T-helper 2 cell treated with Interferon-gamma antibody and Interleukin-4, amounts not matched to agents 5 μg/mL and 100 μg/mL, for 36 hours (primary cell): ENCODE measurements at regions not wholly inside any gene's neighbourhood (a gene's known extent, or its start where the extent isn't known, plus 50 kb on each side); places are given as distances from the start of the nearest gene placed in this dataset.

ENCODE experiments used
- DNase-seq: peaks from one replicate; pipeline ENCODE4 v3.0.0; 2021; ENCODE audit warnings: low spot score
- H3K27ac Mint-ChIP-seq: one replicate; pipeline ENCODE4 v1.8.0; 2021; ENCODE audit warnings: mild to moderate bottlenecking, mixed read lengths
- H3K27me3 Mint-ChIP-seq: one replicate; pipeline ENCODE4 v1.8.0; 2021; ENCODE audit warnings: low read depth, mixed read lengths
- H3K36me3 Mint-ChIP-seq: one replicate; pipeline ENCODE4 v1.8.0; 2021; ENCODE audit warnings: low read depth, mixed read lengths
- H3K4me1 Mint-ChIP-seq: one replicate; pipeline ENCODE4 v1.8.0; 2021; ENCODE audit warnings: low read depth, mixed read lengths
- H3K4me3 Mint-ChIP-seq: one replicate; pipeline ENCODE4 v1.8.0; 2022; ENCODE audit warnings: mild to moderate bottlenecking, moderate library complexity, mixed read lengths
- H3K9me3 Mint-ChIP-seq: one replicate; pipeline ENCODE4 v1.8.0; 2021; ENCODE audit warnings: mixed read lengths

DNA sequence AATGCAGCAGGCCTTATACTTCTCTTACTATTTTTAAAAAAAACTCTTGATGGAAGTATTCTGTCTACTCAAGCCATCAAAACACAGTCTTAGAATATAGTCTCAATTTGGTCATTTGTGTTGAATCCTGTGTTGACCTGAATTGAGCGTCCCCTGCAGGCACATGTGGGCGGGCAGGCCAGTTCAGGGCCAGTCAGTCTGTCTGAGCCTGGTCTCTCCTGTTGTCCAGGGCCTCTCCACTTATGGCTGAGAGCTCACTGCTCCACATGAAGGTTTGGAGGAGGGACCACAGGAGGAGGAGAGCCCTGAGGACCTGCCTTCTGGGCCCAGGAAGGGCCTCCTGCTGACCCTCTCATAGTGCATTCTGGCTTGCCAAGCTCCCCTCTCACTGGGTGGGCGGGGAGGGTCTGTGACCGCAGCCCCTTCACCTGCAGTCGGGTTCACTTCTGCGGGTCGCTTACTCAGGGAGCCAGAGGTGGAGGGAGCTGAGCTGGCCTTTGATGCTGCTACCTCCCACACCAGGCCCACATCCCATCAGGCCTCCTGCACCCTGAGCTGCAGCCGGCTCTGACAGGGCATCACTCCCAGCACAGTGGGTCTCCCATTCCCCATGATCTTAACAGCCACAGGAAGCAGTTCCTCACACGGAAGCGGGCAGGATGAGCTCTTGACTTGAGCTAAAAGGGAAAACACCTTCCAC lies 178.2 kb upstream of the S1PR3 start:
- Mint-ChIP-seq H3K36me3 (no peaks in the 10 kb centered on the region), H3K4me1 (no peaks in the 10 kb centered on the region), H3K27me3 (peaks cover 31% of the 10 kb centered on the region), H3K27ac (no peak overlapping the region), H3K4me3 (no peak overlapping the region), H3K9me3 (no peaks in the 10 kb centered on the region)
- no peak for DNase-seq

DNA sequence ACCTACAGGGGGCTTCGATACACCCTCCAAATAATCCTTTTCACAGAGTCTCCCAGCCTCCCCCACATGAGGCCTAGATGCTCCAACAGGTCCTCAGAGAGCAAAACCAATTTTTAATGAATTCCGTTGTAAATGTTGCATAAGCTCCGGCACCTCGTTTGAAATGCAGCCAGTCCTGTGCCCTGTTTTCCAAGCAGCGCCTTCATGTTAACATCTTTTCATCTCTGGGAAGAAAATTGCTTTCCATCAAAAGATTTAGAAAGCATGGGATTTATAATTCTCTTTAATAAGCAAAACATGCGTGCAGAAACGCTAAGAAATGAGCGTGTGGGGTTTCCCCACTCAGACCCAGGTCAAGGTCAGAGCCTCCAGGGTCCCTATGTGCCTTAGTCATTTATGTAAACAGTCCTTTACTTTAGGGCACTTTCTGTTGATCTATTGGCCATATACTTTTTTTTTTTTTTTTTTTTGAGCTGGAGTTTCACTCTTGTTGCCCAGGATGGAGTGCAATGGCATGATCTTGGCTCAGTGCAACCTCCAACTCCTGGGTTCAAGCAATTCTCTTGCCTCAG lies 177.5 kb upstream of the S1PR3 start:
- Mint-ChIP-seq H3K36me3 (no peaks in the 10 kb centered on the region), H3K4me3 (no peak overlapping the region), H3K4me1 (no peaks in the 10 kb centered on the region), H3K27ac (no peak overlapping the region), H3K27me3 (peaks cover 33% of the 10 kb centered on the region), H3K9me3 (no peaks in the 10 kb centered on the region)
- no peak for DNase-seq

DNA sequence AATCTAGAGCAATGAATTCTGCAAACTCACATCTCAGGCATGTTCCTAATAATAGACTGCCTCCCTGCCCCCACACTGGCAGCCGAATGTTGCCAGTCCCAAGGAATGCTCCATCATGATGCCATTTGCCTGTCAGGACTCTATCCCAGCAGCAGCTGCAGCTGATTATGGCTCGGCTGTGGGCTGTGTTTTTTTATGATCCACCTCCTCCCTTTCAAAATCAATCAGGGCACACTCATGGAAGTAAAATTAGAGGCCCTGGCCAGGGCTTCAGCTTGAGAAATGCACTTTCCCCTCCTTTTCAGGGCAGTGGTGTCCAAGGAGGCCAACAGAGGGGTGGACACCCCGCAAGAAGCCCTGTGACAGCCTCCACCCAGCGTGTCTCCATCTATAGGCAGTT lies 176.7 kb upstream of the S1PR3 start:
- Mint-ChIP-seq H3K27me3 (peaks cover 41% of the 10 kb centered on the region), H3K9me3 (no peaks in the 10 kb centered on the region), H3K4me3 (no peak overlapping the region), H3K36me3 (no peaks in the 10 kb centered on the region), H3K4me1 (no peaks in the 10 kb centered on the region), H3K27ac (no peak overlapping the region)
- DNase-seq: no peak

DNA sequence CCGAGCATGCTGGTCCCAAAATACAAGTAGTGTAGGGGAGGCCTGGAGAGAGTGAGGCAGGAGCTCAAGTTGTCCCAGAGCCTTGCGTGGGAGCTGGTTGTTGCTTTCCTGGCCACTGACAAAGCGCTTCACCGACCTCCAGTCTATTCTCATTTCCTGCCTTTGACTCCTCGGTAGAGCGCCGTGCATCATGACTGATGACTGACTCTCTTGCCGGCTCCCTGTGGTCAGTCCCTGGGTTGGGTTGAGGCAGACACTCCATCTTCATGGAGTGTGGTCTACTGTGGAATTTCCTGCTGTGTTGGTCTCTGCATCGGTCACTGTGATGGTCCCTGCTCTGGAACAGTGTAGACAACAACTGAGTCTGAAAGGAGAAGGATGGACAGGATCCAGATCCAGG lies 175.1 kb upstream of the S1PR3 start:
- Mint-ChIP-seq H3K27me3 (peaks cover 36% of the 10 kb centered on the region), H3K27ac (no peak overlapping the region), H3K9me3 (peaks cover 2% of the 10 kb centered on the region)

DNA sequence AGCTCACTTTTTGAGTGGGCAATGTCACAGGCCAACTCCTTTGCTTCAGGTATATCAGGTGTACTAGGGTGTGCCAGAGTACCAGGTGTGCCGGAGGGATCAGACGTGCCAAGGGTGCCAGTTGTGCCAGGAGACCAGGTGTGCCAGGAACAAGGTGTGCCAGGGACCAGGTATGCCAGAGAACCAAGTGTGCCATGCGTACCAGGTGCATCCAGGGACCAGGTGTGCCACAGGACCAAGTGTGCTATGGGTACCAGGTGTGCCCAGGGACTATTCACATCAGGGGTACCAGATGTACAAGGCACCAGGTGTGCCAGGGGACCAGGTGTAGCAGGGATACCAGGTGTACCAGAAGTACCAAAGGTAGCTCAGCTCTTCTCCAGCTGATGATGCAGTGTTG lies 174.7 kb upstream of the S1PR3 start:
- H3K4me3 Mint-ChIP-seq: no peak overlapping the region
- peaks cover 6% of the 10 kb centered on the region for H3K9me3 Mint-ChIP-seq
- H3K27ac Mint-ChIP-seq: no peak overlapping the region
- no peaks in the 10 kb centered on the region for H3K36me3 Mint-ChIP-seq
- peaks cover 35% of the 10 kb centered on the region for H3K27me3 Mint-ChIP-seq
- DNase-seq: no peak
- no peaks in the 10 kb centered on the region for H3K4me1 Mint-ChIP-seq

More for the DNA sequence above, 175.1 kb upstream of the S1PR3 start:
- Mint-ChIP-seq H3K4me3 (no peak overlapping the region), H3K36me3 (no peaks in the 10 kb centered on the region), H3K4me1 (no peaks in the 10 kb centered on the region)
- DNase-seq: no peak

DNA sequence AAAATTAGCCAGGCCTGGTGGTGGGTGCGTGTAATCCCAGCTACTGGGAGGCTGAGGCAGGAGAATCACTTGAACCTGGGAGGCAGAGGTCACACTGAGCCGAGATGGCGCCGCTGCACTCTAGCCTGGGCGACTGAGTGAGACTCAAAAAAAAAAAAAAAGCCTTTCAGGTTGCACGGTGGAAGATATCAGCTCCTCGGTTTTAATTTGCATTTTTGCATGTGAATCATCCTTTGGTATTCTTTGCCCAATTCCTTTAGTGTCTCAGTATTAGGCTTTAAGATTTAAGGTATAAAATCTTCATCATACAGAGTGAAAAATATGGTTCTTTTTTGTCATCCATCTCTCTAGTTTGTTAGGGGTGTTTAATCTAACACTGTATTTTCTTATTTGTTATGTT lies 173.6 kb upstream of the S1PR3 start:
- Mint-ChIP-seq H3K4me3 (no peak overlapping the region), H3K27me3 (peaks cover 31% of the 10 kb centered on the region)

DNA sequence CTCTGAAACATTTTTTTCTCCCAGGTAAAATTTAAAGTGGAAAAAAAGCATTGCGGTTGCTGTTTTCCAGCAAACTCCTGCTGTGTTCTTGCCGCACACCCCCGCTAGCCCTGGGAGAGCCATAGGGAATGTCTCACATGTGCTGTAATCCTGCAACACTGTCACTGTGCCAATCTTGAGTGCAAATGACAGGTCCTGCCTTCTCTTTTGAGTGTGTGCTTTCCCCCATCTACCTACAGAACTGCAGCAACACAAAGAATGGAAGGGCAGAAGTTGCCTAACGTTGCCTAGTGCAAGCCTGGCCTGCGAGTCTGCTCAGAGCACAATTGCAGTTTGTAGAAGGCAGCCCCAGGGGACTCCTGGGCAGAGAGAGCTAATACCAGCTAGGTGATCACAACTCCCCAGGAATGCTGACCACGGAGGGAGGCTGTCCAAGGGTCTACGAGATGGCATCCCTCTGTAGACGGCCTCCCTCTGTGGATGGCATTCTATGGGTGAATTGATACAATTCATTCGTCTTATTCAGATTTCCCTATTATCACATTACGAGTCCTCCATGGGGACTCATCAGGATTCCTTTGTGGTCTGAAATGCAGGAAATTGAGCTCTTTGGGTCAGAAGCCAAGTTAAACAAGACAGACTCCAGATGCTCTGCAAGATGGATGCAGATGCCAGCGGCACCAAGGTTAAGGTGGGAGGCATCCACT lies 172.6 kb upstream of the S1PR3 start:
- Mint-ChIP-seq H3K27me3 (peaks cover 35% of the 10 kb centered on the region), H3K4me1 (no peaks in the 10 kb centered on the region), H3K4me3 (no peak overlapping the region), H3K27ac (no peak overlapping the region), H3K36me3 (no peaks in the 10 kb centered on the region), H3K9me3 (peaks cover 7% of the 10 kb centered on the region)
- DNase-seq: no peak

More for the DNA sequence above, 173.6 kb upstream of the S1PR3 start:
- H3K9me3 Mint-ChIP-seq: peaks cover 7% of the 10 kb centered on the region
- no peaks in the 10 kb centered on the region for H3K4me1 Mint-ChIP-seq
- DNase-seq: no peak
- H3K27ac Mint-ChIP-seq: no peak overlapping the region
- H3K36me3 Mint-ChIP-seq: no peaks in the 10 kb centered on the region

DNA sequence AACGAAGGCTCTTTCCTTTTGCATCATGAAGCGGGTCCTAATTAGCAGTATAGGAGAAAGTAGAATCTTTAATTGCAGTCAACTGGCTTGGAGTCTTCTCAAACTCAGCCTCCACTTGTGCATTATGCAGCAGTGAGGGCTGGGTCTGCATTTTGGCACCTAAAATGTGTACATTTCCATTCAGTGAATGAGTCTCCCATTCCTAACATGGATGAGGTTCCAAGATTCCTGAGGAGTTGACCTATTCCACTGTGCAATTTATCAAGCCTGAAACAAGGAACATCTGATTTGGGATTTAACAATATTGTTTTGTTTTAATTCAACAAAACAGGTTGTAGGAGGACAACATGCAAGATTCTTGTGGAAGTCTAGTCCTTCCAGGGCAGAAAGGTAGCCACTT lies 171.8 kb upstream of the S1PR3 start:
- peaks cover 39% of the 10 kb centered on the region for H3K27me3 Mint-ChIP-seq

DNA sequence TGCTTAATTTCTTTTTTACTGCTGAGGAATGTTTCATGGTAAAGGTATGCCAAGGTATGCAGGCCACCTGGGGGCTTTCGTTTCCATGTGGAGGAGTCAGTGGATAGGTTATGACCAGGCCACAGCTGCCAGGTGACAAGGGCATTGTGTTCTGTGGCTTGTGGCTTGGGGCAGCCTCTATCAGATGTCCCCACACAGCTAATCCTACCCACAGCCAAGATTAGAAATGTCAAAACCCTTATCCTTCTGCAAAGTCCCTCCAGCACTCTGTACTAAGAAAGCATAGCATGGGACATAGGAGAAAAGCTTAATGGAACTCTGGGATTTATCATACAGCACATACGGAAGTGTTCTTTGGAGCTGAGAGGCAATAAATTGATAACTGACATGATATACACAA lies 171.2 kb upstream of the S1PR3 start:
- Mint-ChIP-seq H3K4me3 (no peak overlapping the region), H3K4me1 (no peaks in the 10 kb centered on the region), H3K36me3 (no peaks in the 10 kb centered on the region), H3K27me3 (peaks cover 42% of the 10 kb centered on the region), H3K9me3 (peaks cover 7% of the 10 kb centered on the region), H3K27ac (no peak overlapping the region)
- DNase-seq: no peak

More for the DNA sequence above, 171.8 kb upstream of the S1PR3 start:
- H3K4me3 Mint-ChIP-seq: no peak overlapping the region
- peaks cover 7% of the 10 kb centered on the region for H3K9me3 Mint-ChIP-seq
- H3K27ac Mint-ChIP-seq: no peak overlapping the region
- no peaks in the 10 kb centered on the region for H3K36me3 Mint-ChIP-seq
- DNase-seq: no peak
- H3K4me1 Mint-ChIP-seq: no peaks in the 10 kb centered on the region

DNA sequence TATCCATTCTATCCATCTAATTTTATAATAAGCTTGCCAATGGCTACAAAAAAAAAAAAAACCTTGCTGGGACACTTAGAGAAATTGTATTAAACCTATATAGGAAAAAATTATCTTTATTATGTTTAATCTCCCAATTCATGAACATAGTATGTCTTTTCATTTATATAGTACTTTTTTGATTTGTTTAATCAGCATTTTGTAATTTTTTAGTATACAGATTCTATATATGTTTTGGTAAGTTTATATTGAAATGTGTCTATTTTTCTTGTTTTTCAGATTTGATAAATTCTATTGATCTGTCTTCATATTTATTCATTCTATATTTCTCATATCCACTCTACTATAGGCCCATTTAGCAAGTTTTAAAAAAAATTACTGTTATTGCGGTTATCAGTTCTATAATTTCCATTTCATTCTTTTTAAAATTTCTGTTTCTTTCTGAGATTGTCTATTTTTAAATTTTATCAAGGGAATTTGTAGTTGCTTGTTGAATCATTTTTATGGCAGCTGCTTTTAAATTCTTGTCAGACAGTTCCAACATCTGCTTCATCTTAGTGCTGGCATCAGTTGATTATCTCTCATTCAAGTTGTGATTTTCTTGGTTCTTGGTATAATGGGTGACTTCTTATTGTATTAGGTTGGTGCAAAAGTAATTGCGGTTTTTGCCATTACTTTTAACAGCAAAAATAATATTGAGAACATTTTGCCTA lies 170.1 kb upstream of the S1PR3 start:
- Mint-ChIP-seq H3K4me3 (no peak overlapping the region), H3K27ac (no peak overlapping the region), H3K27me3 (peaks cover 41% of the 10 kb centered on the region), H3K36me3 (no peaks in the 10 kb centered on the region), H3K4me1 (no peaks in the 10 kb centered on the region), H3K9me3 (peaks cover 7% of the 10 kb centered on the region)
- no peak for DNase-seq

DNA sequence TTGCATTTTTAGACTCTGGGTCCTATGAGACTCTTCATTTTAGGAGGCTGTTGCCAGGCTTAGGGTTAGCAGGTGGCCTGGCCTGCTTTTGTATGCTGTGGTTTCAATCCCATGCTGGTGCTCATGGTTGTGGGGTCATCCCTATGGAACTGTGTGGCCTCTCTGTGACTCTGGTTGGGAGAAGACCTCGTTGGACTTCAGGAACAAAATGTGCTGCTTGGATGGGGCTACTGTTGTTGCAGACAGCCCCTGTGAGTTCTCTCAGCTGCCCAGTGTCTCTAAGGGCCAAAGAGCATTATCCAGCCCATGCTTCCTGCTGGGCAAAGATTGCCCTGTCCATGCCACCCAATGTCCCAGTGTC lies 169.5 kb upstream of the S1PR3 start:
- no peak for DNase-seq
- Mint-ChIP-seq H3K27ac (no peak overlapping the region), H3K27me3 (peaks cover 45% of the 10 kb centered on the region), H3K9me3 (peaks cover 7% of the 10 kb centered on the region), H3K4me3 (no peak overlapping the region), H3K4me1 (no peaks in the 10 kb centered on the region), H3K36me3 (no peaks in the 10 kb centered on the region)

DNA sequence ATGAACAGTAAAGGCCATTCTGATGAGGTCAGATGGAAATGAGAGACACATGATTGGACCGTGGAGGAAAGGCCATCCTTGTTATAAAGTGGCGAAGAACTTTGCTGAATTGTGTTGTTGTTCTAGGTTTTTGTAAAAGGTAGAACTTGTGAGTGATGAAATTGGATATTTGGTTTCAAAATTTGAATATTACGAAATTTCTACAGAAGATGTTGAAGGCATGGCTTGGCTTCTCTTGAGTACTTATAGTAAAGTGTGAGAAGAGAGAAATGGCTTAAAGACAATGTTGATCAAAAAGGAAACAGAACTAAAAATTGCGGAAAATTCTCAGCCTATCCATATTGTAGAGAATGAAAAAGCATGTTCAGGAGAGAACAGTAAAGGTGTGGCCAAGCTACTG lies 166.6 kb upstream of the S1PR3 start:
- Mint-ChIP-seq H3K4me1 (no peaks in the 10 kb centered on the region), H3K27ac (no peak overlapping the region), H3K27me3 (peaks cover 60% of the 10 kb centered on the region), H3K4me3 (no peak overlapping the region), H3K36me3 (no peaks in the 10 kb centered on the region), H3K9me3 (peaks cover 7% of the 10 kb centered on the region)
- DNase-seq: no peak

DNA sequence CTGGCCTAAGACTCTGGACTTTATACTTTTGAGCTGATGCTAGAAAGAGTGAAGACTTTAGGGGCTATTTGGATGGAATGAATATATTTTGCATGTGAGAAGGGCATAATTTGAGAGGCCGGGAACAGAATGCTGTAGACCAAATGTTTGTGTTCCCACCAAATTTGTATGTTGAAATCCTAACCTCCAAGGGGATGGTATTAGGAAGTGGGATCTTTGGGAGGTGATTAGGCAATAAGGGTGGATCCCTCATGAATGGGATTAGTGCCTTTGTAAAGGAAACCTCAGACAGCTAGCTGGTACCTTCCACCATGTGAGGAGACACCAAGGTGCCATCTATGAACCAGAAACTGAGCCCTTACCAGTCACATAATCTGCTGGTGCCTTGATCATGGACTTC lies 165.1 kb upstream of the S1PR3 start:
- no peak overlapping the region for H3K4me3 Mint-ChIP-seq
- H3K27ac Mint-ChIP-seq: no peak overlapping the region
- no peaks in the 10 kb centered on the region for H3K36me3 Mint-ChIP-seq
- peaks cover 5% of the 10 kb centered on the region for H3K9me3 Mint-ChIP-seq
- no peaks in the 10 kb centered on the region for H3K4me1 Mint-ChIP-seq
- H3K27me3 Mint-ChIP-seq: peaks cover 64% of the 10 kb centered on the region
- DNase-seq: no peak

DNA sequence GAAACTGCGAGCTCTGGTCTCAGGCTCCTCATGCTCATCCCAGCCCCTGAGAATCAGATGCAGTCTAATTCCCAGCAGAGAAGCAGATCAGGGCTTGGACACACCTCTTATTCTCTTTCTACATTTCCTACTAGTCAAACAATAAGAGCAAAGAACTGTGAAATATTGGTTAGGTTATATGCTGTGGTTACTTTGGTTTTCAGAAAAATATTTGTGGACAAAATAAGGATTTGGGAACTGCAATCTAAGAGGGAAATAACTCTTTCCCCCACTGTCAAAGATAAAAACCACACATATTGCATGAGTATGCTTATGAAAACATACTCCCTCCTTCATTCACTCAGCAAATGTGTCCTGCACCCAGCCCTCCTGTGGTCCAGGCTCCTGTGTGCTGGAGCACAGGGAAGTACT lies 164.5 kb upstream of the S1PR3 start:
- no peak overlapping the region for H3K27ac Mint-ChIP-seq
- no peaks in the 10 kb centered on the region for H3K9me3 Mint-ChIP-seq
- no peaks in the 10 kb centered on the region for H3K36me3 Mint-ChIP-seq
- H3K27me3 Mint-ChIP-seq: peaks cover 69% of the 10 kb centered on the region
- no peak overlapping the region for H3K4me3 Mint-ChIP-seq
- no peak for DNase-seq
- H3K4me1 Mint-ChIP-seq: no peaks in the 10 kb centered on the region
